Neural progenitor cell (in vitro differentiated cells): ENCODE measurements at regions not wholly inside any gene's neighbourhood (a gene's known extent, or its start where the extent isn't known, plus 50 kb on each side); places are given as distances from the start of the nearest gene placed in this dataset.

Experiments
- DNase-seq: peaks from one replicate; pipeline ENCODE4 v3.0.0-alpha.2; 2016; ENCODE audit warnings: low spot score
- H2AFZ ChIP-seq: fragments of 200-600 bp; sonication (generic); replicated peaks from 2 replicates; pipeline ENCODE4 v1.6.1; 2016; ENCODE audit warnings: antibody characterized with exemption
- H3F3A ChIP-seq: fragments of 200-600 bp; sonication (generic); 2 replicates; pipeline ENCODE4 v1.6.1; 2016; ENCODE audit warnings: antibody characterized with exemption, low read depth
- H3K27ac ChIP-seq: fragments of 200-600 bp; sonication (generic); 2 replicates; pipeline ENCODE4 v1.5.1; 2016; ENCODE audit warnings: mild to moderate bottlenecking
- H3K27me3 ChIP-seq: fragments of 200-600 bp; sonication (generic); 2 replicates; pipeline ENCODE4 v1.6.1; 2016; ENCODE audit warnings: mild to moderate bottlenecking, moderate library complexity
- H3K36me3 ChIP-seq: fragments of 200-600 bp; sonication (generic); 2 replicates; pipeline ENCODE4 v1.5.1; 2016
- H3K4me1 ChIP-seq: fragments of 200-600 bp; sonication (generic); 2 replicates; pipeline ENCODE4 v1.6.1; 2016; ENCODE audit warnings: mixed run types
- H3K4me2 ChIP-seq: fragments of 200-600 bp; sonication (generic); 2 replicates; pipeline ENCODE4 v1.6.1; 2016
- H3K4me3 ChIP-seq: fragments of 200-600 bp; sonication (generic); 2 replicates; pipeline ENCODE4 v1.5.1; 2016
- H3K79me2 ChIP-seq: fragments of 200-600 bp; sonication (generic); 2 replicates; pipeline ENCODE4 v1.6.1; 2016; ENCODE audit warnings: low read depth
- H3K9ac ChIP-seq: fragments of 200-600 bp; sonication (generic); 2 replicates; pipeline ENCODE4 v1.6.1; 2016
- H3K9me3 ChIP-seq: fragments of 200-600 bp; sonication (generic); 2 replicates; pipeline ENCODE4 v1.5.1; 2016; ENCODE audit warnings: low read depth
- H4K20me1 ChIP-seq: fragments of 200-600 bp; sonication (generic); 2 replicates; pipeline ENCODE4 v1.6.1; 2016; ENCODE audit warnings: low read depth
- H3K27ac Mint-ChIP-seq: 3 replicates; pipeline ENCODE4 v1.8.0; 2021; ENCODE audit warnings: mixed read lengths
- H3K27me3 Mint-ChIP-seq: 2 replicates; pipeline ENCODE4 v1.8.0; 2022; ENCODE audit warnings: low read depth, mild to moderate bottlenecking, inconsistent platforms, moderate library complexity, mixed read lengths; ENCODE audit not compliant: insufficient read depth
- H3K36me3 Mint-ChIP-seq: 3 replicates; pipeline ENCODE4 v1.8.0; 2021; ENCODE audit warnings: mixed read lengths
- H3K4me1 Mint-ChIP-seq: 3 replicates; pipeline ENCODE4 v1.8.0; 2021; ENCODE audit warnings: mixed read lengths
- H3K4me3 Mint-ChIP-seq: 3 replicates; pipeline ENCODE4 v1.8.0; 2021; ENCODE audit warnings: mild to moderate bottlenecking, moderate library complexity, mixed read lengths
- H3K9me3 Mint-ChIP-seq: 3 replicates; pipeline ENCODE4 v1.8.0; 2020; ENCODE audit warnings: mixed read lengths
- EZH2 ChIP-seq: fragments of 200-600 bp; sonication (generic); IDR thresholded peaks from 2 replicates; pipeline ENCODE4 v1.6.1; 2017; ENCODE audit warnings: antibody characterized with exemption, mild to moderate bottlenecking, moderate library complexity
- EZH2phosphoT487 ChIP-seq: fragments of 200-600 bp; sonication (generic); IDR thresholded peaks from 2 replicates; pipeline ENCODE4 v1.6.1; 2017; ENCODE audit warnings: antibody characterized with exemption
- TF ChIP-seq, protein P1 (sequence below): fragments of 200-600 bp; sonication (generic); IDR thresholded peaks from 2 replicates; pipeline ENCODE4 v1.5.1; 2017; ENCODE audit warnings: antibody characterized with exemption, mild to moderate bottlenecking

DNA sequence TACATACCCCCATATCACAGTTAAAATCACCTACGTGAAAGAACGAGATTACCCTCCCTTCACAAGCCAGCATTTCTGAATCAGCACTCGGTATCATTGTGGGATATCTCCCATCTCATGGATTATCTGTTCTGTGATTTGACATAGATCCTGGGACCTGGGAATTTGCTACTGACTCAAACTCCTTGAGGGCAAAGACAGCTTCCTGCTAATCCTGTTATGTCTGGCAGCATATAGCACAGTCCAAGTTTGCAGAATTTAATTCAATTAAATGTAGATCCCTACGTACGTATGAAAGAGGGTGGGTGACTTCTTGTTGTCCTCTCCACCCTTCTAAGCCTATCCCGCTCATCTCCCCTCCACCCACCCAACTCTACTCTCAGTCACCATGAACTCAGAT lies 476.5 kb downstream of the KLF5 start:
- Mint-ChIP-seq H3K4me1 (peaks cover 10% of the 10 kb centered on the region), H3K9me3 (no peaks in the 10 kb centered on the region), H3K36me3 (no peaks in the 10 kb centered on the region), H3K4me3 (no peak overlapping the region), H3K27ac (no peak overlapping the region), H3K27me3 (peaks cover 3% of the 10 kb centered on the region)
- H2AFZ ChIP-seq, result no peak overlapping the region
- no peak overlapping the region for H3K4me2 ChIP-seq
- no peak overlapping the region for H3K9ac ChIP-seq
- no peaks in the 10 kb centered on the region for H3K79me2 ChIP-seq
- DNase-seq, result no peak
- no peaks in the 10 kb centered on the region for H3K36me3 ChIP-seq
- H3K27me3 ChIP-seq, result no peaks in the 10 kb centered on the region
- no peaks in the 10 kb centered on the region for H3K9me3 ChIP-seq
- H3K4me1 ChIP-seq, result peaks cover 6% of the 10 kb centered on the region
- H4K20me1 ChIP-seq, result no peaks in the 10 kb centered on the region
- no peak overlapping the region for H3K27ac ChIP-seq
- H3F3A ChIP-seq, result no peaks in the 10 kb centered on the region
- no peak overlapping the region for H3K4me3 ChIP-seq
- TF ChIP-seq, protein P1, sequence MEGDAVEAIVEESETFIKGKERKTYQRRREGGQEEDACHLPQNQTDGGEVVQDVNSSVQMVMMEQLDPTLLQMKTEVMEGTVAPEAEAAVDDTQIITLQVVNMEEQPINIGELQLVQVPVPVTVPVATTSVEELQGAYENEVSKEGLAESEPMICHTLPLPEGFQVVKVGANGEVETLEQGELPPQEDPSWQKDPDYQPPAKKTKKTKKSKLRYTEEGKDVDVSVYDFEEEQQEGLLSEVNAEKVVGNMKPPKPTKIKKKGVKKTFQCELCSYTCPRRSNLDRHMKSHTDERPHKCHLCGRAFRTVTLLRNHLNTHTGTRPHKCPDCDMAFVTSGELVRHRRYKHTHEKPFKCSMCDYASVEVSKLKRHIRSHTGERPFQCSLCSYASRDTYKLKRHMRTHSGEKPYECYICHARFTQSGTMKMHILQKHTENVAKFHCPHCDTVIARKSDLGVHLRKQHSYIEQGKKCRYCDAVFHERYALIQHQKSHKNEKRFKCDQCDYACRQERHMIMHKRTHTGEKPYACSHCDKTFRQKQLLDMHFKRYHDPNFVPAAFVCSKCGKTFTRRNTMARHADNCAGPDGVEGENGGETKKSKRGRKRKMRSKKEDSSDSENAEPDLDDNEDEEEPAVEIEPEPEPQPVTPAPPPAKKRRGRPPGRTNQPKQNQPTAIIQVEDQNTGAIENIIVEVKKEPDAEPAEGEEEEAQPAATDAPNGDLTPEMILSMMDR, result no peak
- no peak for TF ChIP-seq EZH2

DNA sequence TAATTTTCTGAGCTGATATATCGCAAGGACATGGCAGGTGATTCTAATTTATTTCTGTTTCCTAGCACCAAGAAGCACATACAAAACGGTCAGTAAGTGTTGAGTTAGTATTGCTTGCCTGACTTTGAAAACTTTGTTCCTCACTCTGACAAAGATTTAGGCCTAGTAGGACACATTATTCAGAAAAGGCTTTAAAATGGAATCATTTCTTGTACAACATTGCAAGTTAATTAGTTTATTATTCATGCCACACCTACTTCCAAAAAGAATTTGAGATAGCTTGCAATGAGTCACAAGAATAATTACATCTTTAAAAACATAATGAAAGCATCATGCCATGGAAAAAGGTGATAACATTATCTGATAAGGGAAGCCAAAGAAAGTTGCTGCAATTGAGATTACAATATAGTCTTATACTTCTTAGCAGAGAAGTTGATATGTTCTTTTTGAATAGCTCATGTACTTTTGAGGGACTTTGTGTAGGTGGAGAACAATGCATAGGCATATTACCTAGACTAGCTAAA lies 474.2 kb downstream of the KLF5 start:
- Mint-ChIP-seq H3K27ac (no peak overlapping the region), H3K36me3 (no peaks in the 10 kb centered on the region), H3K4me1 (peaks cover 10% of the 10 kb centered on the region), H3K4me3 (no peak overlapping the region), H3K27me3 (peaks cover 3% of the 10 kb centered on the region), H3K9me3 (no peaks in the 10 kb centered on the region)
- Histone ChIP-seq H3K79me2 (no peaks in the 10 kb centered on the region), H2AFZ (no peak overlapping the region), H4K20me1 (no peaks in the 10 kb centered on the region), H3K4me1 (peaks cover 6% of the 10 kb centered on the region), H3F3A (no peaks in the 10 kb centered on the region), H3K9ac (no peak overlapping the region), H3K27me3 (no peaks in the 10 kb centered on the region), H3K9me3 (no peaks in the 10 kb centered on the region), H3K36me3 (no peaks in the 10 kb centered on the region), H3K4me2 (no peak overlapping the region), H3K27ac (no peak overlapping the region), H3K4me3 (no peak overlapping the region)
- DNase-seq, result no peak
- TF ChIP-seq EZH2phosphoT487 (no peak), EZH2 (no peak)
- TF ChIP-seq, protein P1, result no peak

DNA sequence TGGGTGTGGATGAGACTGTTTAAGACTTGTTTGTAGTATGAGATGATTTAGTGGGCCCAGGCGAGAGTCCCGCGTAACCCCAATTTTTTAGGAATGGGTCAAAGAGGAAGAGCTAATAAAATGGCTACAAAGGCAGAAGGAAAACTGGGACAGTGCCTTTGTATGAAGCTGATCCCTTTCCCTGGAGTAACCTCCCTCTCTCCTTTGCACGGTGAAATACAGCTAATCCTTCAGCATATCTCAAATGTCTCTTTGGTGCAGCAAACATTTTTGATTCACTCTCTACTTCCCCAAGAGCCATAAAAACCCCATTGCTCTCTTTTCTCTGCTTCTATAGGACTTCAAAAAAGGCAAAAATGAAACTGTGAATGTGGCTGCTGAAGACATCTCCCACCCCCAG lies 473.8 kb downstream of the KLF5 start:
- Mint-ChIP-seq H3K36me3 (no peaks in the 10 kb centered on the region), H3K4me3 (no peak overlapping the region)

More for the DNA sequence above, 473.8 kb downstream of the KLF5 start:
- H3K27me3 Mint-ChIP-seq, result peaks cover 3% of the 10 kb centered on the region
- H3K4me1 Mint-ChIP-seq, result peaks cover 8% of the 10 kb centered on the region
- H2AFZ ChIP-seq, result no peak overlapping the region
- peaks cover 6% of the 10 kb centered on the region for H3K4me1 ChIP-seq
- H3K79me2 ChIP-seq, result no peaks in the 10 kb centered on the region
- H3K4me2 ChIP-seq, result no peak overlapping the region
- H3K27ac ChIP-seq, result no peak overlapping the region
- H3K4me3 ChIP-seq, result no peak overlapping the region
- H3K36me3 ChIP-seq, result no peaks in the 10 kb centered on the region
- H3K9me3 ChIP-seq, result no peaks in the 10 kb centered on the region
- no peak overlapping the region for H3K27ac Mint-ChIP-seq
- H3K9ac ChIP-seq, result no peak overlapping the region
- TF ChIP-seq, protein P1, result no peak
- no peak for TF ChIP-seq EZH2
- no peak for TF ChIP-seq EZH2phosphoT487
- DNase-seq, result no peak
- no peaks in the 10 kb centered on the region for H3K9me3 Mint-ChIP-seq
- H4K20me1 ChIP-seq, result no peaks in the 10 kb centered on the region
- H3K27me3 ChIP-seq, result no peaks in the 10 kb centered on the region
- no peaks in the 10 kb centered on the region for H3F3A ChIP-seq
